Liver (tissue), 3 donors: ENCODE measurements at regions not wholly inside any gene's neighbourhood (a gene's known extent, or its start where the extent isn't known, plus 50 kb on each side); places are given as distances from the start of the nearest gene placed in this dataset.

Source experiments
- JUND ChIP-seq, 2 donors: IDR thresholded peaks; 2 replicates each; pipeline ENCODE4 v1.6.1; 2016; ENCODE audit warnings: antibody characterized with exemption in 2 of 2
- SP1 ChIP-seq: IDR thresholded peaks from 2 replicates; pipeline ENCODE4 v1.6.1; 2018; ENCODE audit warnings: antibody characterized with exemption, mild to moderate bottlenecking
- TAF1 ChIP-seq: conservative IDR thresholded peaks from 2 replicates; pipeline ENCODE4 v1.6.1; 2016; ENCODE audit warnings: antibody characterized with exemption, mild to moderate bottlenecking
- YY1 ChIP-seq: IDR thresholded peaks from 2 replicates; pipeline ENCODE4 v1.6.1; 2016; ENCODE audit warnings: antibody characterized with exemption, mild to moderate bottlenecking
- TF ChIP-seq, protein P1 (sequence below): fragments of 150-350 bp; IDR thresholded peaks from 2 replicates; pipeline ENCODE4 v1.5.1; 2017; ENCODE audit warnings: improper control_type of control experiment, low read depth, low read length; ENCODE audit not compliant: missing input control
- TF ChIP-seq, protein P2 (sequence below): IDR thresholded peaks from 2 replicates; pipeline ENCODE4 v1.6.1; 2016; ENCODE audit warnings: antibody characterized with exemption
- TF ChIP-seq, protein P3 (sequence below): IDR thresholded peaks from 2 replicates; pipeline ENCODE4 v1.6.1; 2016; ENCODE audit warnings: antibody characterized with exemption, mild to moderate bottlenecking
- donor health status: healthy.
- donor health status: healthy.

DNA sequence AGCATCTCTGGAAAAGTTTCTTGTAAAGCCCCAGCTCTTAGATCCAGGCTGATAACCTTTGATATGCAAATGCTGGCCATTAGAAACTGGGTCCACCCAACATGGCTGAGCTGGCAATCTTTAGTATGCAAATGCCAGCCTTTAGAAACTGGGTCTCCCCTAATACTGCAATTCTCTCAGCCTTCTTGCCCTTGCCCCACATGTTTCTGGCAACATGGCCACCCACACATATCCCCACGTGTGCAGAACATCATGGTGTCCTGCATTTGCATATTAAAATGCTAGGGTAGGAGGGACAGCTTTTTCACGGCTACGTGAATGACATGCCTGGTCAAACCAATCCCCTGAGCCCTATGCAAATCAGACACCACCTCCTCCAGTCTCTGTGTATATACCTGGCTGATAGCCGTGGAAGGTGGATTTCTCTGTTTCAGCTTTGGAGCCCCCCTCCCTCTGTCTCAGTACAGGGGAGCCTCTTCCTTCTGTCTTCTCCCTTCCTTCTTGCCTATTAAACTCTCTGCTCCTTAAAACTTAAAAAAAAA is 344.0 kb upstream of the NWD2 start:
- TF ChIP-seq, protein P1, sequence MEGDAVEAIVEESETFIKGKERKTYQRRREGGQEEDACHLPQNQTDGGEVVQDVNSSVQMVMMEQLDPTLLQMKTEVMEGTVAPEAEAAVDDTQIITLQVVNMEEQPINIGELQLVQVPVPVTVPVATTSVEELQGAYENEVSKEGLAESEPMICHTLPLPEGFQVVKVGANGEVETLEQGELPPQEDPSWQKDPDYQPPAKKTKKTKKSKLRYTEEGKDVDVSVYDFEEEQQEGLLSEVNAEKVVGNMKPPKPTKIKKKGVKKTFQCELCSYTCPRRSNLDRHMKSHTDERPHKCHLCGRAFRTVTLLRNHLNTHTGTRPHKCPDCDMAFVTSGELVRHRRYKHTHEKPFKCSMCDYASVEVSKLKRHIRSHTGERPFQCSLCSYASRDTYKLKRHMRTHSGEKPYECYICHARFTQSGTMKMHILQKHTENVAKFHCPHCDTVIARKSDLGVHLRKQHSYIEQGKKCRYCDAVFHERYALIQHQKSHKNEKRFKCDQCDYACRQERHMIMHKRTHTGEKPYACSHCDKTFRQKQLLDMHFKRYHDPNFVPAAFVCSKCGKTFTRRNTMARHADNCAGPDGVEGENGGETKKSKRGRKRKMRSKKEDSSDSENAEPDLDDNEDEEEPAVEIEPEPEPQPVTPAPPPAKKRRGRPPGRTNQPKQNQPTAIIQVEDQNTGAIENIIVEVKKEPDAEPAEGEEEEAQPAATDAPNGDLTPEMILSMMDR = no peak
- TF ChIP-seq SP1 (no peak), JUND (IDR thresholded peaks at IDR 0.05) (no peak), TAF1 (no peak), YY1 (no peak)
- TF ChIP-seq, protein P2, sequence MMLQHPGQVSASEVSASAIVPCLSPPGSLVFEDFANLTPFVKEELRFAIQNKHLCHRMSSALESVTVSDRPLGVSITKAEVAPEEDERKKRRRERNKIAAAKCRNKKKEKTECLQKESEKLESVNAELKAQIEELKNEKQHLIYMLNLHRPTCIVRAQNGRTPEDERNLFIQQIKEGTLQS = no peak
- TF ChIP-seq, protein P3, sequence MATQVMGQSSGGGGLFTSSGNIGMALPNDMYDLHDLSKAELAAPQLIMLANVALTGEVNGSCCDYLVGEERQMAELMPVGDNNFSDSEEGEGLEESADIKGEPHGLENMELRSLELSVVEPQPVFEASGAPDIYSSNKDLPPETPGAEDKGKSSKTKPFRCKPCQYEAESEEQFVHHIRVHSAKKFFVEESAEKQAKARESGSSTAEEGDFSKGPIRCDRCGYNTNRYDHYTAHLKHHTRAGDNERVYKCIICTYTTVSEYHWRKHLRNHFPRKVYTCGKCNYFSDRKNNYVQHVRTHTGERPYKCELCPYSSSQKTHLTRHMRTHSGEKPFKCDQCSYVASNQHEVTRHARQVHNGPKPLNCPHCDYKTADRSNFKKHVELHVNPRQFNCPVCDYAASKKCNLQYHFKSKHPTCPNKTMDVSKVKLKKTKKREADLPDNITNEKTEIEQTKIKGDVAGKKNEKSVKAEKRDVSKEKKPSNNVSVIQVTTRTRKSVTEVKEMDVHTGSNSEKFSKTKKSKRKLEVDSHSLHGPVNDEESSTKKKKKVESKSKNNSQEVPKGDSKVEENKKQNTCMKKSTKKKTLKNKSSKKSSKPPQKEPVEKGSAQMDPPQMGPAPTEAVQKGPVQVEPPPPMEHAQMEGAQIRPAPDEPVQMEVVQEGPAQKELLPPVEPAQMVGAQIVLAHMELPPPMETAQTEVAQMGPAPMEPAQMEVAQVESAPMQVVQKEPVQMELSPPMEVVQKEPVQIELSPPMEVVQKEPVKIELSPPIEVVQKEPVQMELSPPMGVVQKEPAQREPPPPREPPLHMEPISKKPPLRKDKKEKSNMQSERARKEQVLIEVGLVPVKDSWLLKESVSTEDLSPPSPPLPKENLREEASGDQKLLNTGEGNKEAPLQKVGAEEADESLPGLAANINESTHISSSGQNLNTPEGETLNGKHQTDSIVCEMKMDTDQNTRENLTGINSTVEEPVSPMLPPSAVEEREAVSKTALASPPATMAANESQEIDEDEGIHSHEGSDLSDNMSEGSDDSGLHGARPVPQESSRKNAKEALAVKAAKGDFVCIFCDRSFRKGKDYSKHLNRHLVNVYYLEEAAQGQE = no peak
